OCI-LY1 (cell line): ENCODE measurements at regions not wholly inside any gene's neighbourhood (a gene's known extent, or its start where the extent isn't known, plus 50 kb on each side); places are given as distances from the start of the nearest gene placed in this dataset.

Experiments
- H2AFZ ChIP-seq: fragments of 200-600 bp; sonication (generic), shearing (Covaris generic); 2 replicates; pipeline ENCODE4 v1.6.0; 2014; ENCODE audit warnings: antibody characterized with exemption, mild to moderate bottlenecking, low read length
- H3F3A ChIP-seq: fragments of 200-600 bp; sonication (generic), shearing (Covaris generic); 2 replicates; pipeline ENCODE4 v1.6.0; 2014; ENCODE audit warnings: mild to moderate bottlenecking, antibody characterized with exemption, low read length, moderate library complexity; ENCODE audit not compliant: insufficient read depth
- H3K27ac ChIP-seq: fragments of 200-600 bp; sonication (generic); 2 replicates; pipeline ENCODE4 v1.5.1; 2014; ENCODE audit warnings: low read length, mixed run types, mild to moderate bottlenecking, low read depth; ENCODE audit not compliant: poor library complexity, severe bottlenecking
- H3K27me3 ChIP-seq: fragments of 200-600 bp; sonication (generic); 2 replicates; pipeline ENCODE4 v1.6.0; 2014; ENCODE audit warnings: antibody characterized with exemption, mild to moderate bottlenecking, low read length, moderate library complexity; ENCODE audit not compliant: insufficient read depth
- H3K36me3 ChIP-seq: fragments of 200-600 bp; sonication (generic); 2 replicates; pipeline ENCODE4 v1.6.1; 2014; ENCODE audit warnings: mild to moderate bottlenecking, antibody characterized with exemption, low read length, moderate library complexity, mixed read lengths; ENCODE audit not compliant: insufficient read depth
- H3K4me1 ChIP-seq: fragments of 200-600 bp; sonication (generic); 2 replicates; pipeline ENCODE4 v1.5.1; 2014; ENCODE audit warnings: mild to moderate bottlenecking, low read length, moderate library complexity; ENCODE audit not compliant: insufficient read depth, severe bottlenecking
- H3K4me2 ChIP-seq: fragments of 200-600 bp; sonication (generic), shearing (Covaris generic); 2 replicates; pipeline ENCODE4 v1.6.1; 2014; ENCODE audit warnings: low read length
- H3K4me3 ChIP-seq: fragments of 200-600 bp; sonication (generic); 2 replicates; pipeline ENCODE4 v1.5.1; 2014; ENCODE audit warnings: low read length, low read depth, mild to moderate bottlenecking, mixed read lengths; ENCODE audit not compliant: poor library complexity, severe bottlenecking
- H3K79me2 ChIP-seq: fragments of 200-600 bp; shearing (Covaris generic); 2 replicates; pipeline ENCODE4 v1.6.1; 2016; ENCODE audit warnings: mixed run types, low read length, mixed read lengths; ENCODE audit not compliant: insufficient read depth
- H3K9ac ChIP-seq: fragments of 200-600 bp; sonication (generic), shearing (Covaris generic); 2 replicates; pipeline ENCODE4 v1.6.1; 2014; ENCODE audit warnings: mild to moderate bottlenecking, low read length, mixed read lengths
- H3K9me2 ChIP-seq: fragments of 200-600 bp; sonication (generic), shearing (Covaris generic); 2 replicates; pipeline ENCODE4 v1.6.1; 2014; ENCODE audit warnings: low read depth, mild to moderate bottlenecking, low read length, mixed read lengths
- H3K9me3 ChIP-seq: fragments of 200-600 bp; shearing (Covaris generic); 2 replicates; pipeline ENCODE4 v1.6.1; 2014; ENCODE audit warnings: low read length, mixed read lengths
- H4K20me1 ChIP-seq: fragments of 200-600 bp; sonication (generic), shearing (Covaris generic); 2 replicates; pipeline ENCODE4 v1.6.0; 2016; ENCODE audit warnings: mild to moderate bottlenecking, low read length; ENCODE audit not compliant: insufficient read depth
- EZH2 ChIP-seq: fragments of 200-600 bp; sonication (generic), shearing (Covaris generic); IDR thresholded peaks from 2 replicates; pipeline ENCODE4 v1.8.0; 2017; ENCODE audit warnings: borderline replicate concordance, mixed run types, mild to moderate bottlenecking, antibody characterized with exemption, low read length, moderate library complexity, mixed read lengths
- TF ChIP-seq, protein P1 (sequence below): fragments of 200-600 bp; sonication (generic), shearing (Covaris generic); IDR thresholded peaks from 2 replicates; pipeline ENCODE4 v1.5.1; 2017; ENCODE audit warnings: mild to moderate bottlenecking, antibody characterized with exemption, low read length, moderate library complexity, mixed read lengths

DNA sequence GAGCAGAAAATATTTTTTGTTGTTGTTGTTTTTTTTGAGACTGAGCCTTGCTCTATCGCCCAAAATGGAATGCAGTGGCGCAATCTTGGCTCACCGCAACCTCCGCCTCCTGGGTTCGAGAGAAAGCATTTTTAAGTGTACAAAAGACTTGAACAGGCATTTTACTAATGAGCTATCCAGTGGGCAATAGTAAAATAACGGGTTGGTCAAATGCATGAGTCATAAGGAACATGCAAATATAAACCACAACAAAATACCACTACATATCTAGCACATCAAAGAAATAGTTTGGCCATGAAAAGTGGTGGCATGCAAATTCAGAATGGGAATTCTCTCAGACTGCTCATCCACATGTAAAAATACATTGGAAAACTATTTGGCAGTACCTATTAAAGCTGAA, 71.7 kb upstream of the TMEM106B start:
- Histone ChIP-seq H3K27me3 (no peaks in the 10 kb centered on the region), H4K20me1 (no peaks in the 10 kb centered on the region), H3K36me3 (no peaks in the 10 kb centered on the region), H3K9me2 (no peaks in the 10 kb centered on the region), H3K79me2 (no peaks in the 10 kb centered on the region), H3K4me1 (no peaks in the 10 kb centered on the region), H3K9me3 (no peaks in the 10 kb centered on the region), H3F3A (no peaks in the 10 kb centered on the region), H3K4me2 (no peak overlapping the region), H2AFZ (no peak overlapping the region), H3K9ac (no peak overlapping the region), H3K4me3 (no peak overlapping the region), H3K27ac (no peak overlapping the region)
- TF ChIP-seq, protein P1, sequence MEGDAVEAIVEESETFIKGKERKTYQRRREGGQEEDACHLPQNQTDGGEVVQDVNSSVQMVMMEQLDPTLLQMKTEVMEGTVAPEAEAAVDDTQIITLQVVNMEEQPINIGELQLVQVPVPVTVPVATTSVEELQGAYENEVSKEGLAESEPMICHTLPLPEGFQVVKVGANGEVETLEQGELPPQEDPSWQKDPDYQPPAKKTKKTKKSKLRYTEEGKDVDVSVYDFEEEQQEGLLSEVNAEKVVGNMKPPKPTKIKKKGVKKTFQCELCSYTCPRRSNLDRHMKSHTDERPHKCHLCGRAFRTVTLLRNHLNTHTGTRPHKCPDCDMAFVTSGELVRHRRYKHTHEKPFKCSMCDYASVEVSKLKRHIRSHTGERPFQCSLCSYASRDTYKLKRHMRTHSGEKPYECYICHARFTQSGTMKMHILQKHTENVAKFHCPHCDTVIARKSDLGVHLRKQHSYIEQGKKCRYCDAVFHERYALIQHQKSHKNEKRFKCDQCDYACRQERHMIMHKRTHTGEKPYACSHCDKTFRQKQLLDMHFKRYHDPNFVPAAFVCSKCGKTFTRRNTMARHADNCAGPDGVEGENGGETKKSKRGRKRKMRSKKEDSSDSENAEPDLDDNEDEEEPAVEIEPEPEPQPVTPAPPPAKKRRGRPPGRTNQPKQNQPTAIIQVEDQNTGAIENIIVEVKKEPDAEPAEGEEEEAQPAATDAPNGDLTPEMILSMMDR: no peak
- no peak for TF ChIP-seq EZH2

DNA sequence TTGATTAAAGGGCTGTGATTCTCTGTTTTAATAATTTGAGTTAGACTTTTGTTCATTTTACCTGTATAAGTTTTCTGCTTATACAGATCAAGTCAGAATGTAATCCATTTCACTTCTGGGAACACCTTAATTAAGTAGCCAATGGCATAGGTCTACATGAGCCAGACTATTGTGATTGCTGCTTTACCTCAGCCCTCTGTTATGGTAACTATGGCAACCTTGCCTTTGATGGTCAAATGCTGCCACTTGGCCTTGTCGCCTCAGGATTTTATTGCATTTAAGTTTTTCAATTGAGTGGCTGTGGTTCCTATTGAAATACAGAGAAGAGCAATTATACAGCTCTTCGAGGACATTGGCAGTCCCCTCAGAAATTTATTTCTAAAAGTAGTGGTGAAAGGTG, 64.3 kb upstream of the TMEM106B start:
- no peaks in the 10 kb centered on the region for H3K27me3 ChIP-seq
- H3K9me3 ChIP-seq: no peaks in the 10 kb centered on the region
- no peaks in the 10 kb centered on the region for H3K79me2 ChIP-seq
- H3K4me1 ChIP-seq: no peaks in the 10 kb centered on the region
- TF ChIP-seq, protein P1: no peak
- TF ChIP-seq EZH2: no peak
- no peaks in the 10 kb centered on the region for H3K36me3 ChIP-seq
- no peak overlapping the region for H3K4me3 ChIP-seq
- H3F3A ChIP-seq: no peaks in the 10 kb centered on the region
- H3K9me2 ChIP-seq: no peaks in the 10 kb centered on the region
- no peak overlapping the region for H3K4me2 ChIP-seq
- no peak overlapping the region for H3K9ac ChIP-seq
- no peak overlapping the region for H2AFZ ChIP-seq
- no peak overlapping the region for H3K27ac ChIP-seq
- H4K20me1 ChIP-seq: no peaks in the 10 kb centered on the region

DNA sequence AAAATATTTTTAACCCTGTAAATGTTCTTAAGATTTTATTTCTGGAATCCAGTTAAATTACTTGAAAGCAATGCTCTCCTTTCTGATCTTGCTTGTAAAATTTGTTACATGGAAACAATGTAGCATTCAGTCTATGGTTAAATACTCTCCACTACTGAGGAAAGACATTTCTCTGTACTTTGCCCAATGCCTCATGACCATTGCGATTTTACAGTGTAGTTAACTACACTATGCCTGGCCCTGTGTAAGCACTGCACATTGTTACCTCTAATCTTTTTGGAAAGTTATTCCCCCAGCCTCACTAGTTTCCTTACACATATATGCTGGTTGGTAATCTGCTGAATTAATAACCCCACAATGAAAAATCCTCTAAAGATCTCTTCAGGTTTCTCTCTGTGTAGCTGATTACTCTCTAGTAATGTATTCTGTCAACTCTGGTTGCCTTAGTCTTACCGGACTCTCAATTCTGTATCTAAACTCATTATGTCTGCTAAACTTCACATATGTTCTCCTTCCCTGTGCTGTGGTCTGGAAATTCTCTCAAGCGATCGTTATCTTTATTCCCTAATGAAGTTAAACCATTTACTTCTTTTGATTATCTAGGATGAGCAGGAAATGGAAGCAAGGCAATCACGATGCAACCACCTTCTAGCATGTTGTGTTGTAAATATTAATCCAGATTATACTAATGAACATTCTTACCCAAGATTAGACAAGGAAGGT, 58.7 kb upstream of the TMEM106B start:
- no peak overlapping the region for H3K9ac ChIP-seq
- H3K4me2 ChIP-seq: no peak overlapping the region
- no peaks in the 10 kb centered on the region for H4K20me1 ChIP-seq
- no peaks in the 10 kb centered on the region for H3K79me2 ChIP-seq
- H3K9me3 ChIP-seq: no peaks in the 10 kb centered on the region
- H3F3A ChIP-seq: no peaks in the 10 kb centered on the region
- H3K27ac ChIP-seq: no peak overlapping the region
- no peak overlapping the region for H2AFZ ChIP-seq
- no peaks in the 10 kb centered on the region for H3K4me1 ChIP-seq
- TF ChIP-seq, protein P1: no peak
- TF ChIP-seq EZH2: no peak
- no peaks in the 10 kb centered on the region for H3K36me3 ChIP-seq
- H3K27me3 ChIP-seq: no peaks in the 10 kb centered on the region
- H3K4me3 ChIP-seq: no peak overlapping the region
- H3K9me2 ChIP-seq: no peaks in the 10 kb centered on the region
